Fibroblast of skin of right biceps (primary cell): ENCODE measurements at regions not wholly inside any gene's neighbourhood (a gene's known extent, or its start where the extent isn't known, plus 50 kb on each side); places are given as distances from the start of the nearest gene placed in this dataset.
A peak's percentile ranks its signal among the peaks of the same experiment; 100 is the strongest.

Experiments used
- DNase-seq: peaks from one replicate; pipeline ENCODE4 v3.0.0-alpha.2; 2013

- DNase-seq: no peak
Observed at GRCh38 chr9:89815061-89815902, 210.5 kb downstream of the GADD45G start.

GRCh38 chr9:89815903-89816573 lies 211.2 kb downstream of the GADD45G start:
- DNase-seq: peak; percentile 53

GRCh38 chr9:89817151-89817950 lies 212.5 kb downstream of the GADD45G start:
- peak; percentile 40 for DNase-seq

GRCh38 chr9:89820337-89820736 lies 215.5 kb downstream of the GADD45G start:
- no peak for DNase-seq

- DNase-seq: peak; percentile 59
Observed at GRCh38 chr9:89821081-89821480, 216.3 kb downstream of the GADD45G start.

GRCh38 chr9:89822996-89823395 lies 218.2 kb downstream of the GADD45G start:
- no peak for DNase-seq

GRCh38 chr9:89825669-89826068 lies 220.9 kb downstream of the GADD45G start:
- no peak for DNase-seq

GRCh38 chr9:89826186-89826585 lies 221.4 kb downstream of the GADD45G start:
- DNase-seq: no peak

- no peak for DNase-seq
Observed at GRCh38 chr9:89829346-89829745, 224.5 kb downstream of the GADD45G start.

GRCh38 chr9:89835666-89836065 lies 230.9 kb downstream of the GADD45G start:
- peak; percentile 10 for DNase-seq

GRCh38 chr9:89837162-89837933 lies 232.5 kb downstream of the GADD45G start:
- no peak for DNase-seq

- DNase-seq: no peak
Observed at GRCh38 chr9:89837934-89838310, 233.1 kb downstream of the GADD45G start.

GRCh38 chr9:89838621-89839020 lies 233.8 kb downstream of the GADD45G start:
- DNase-seq: no peak

- DNase-seq: no peak
Observed at GRCh38 chr9:89839449-89839848, 234.6 kb downstream of the GADD45G start.

- no peak for DNase-seq
Observed at GRCh38 chr9:89839952-89840351, 235.1 kb downstream of the GADD45G start.

- DNase-seq: no peak
Observed at GRCh38 chr9:89841456-89841855, 236.6 kb downstream of the GADD45G start.

GRCh38 chr9:89842267-89842768 lies 237.5 kb downstream of the GADD45G start:
- no peak for DNase-seq

- no peak for DNase-seq
Observed at GRCh38 chr9:89843074-89843473, 238.3 kb downstream of the GADD45G start.

- DNase-seq: no peak
Observed at GRCh38 chr9:89843591-89843990, 238.8 kb downstream of the GADD45G start.

GRCh38 chr9:89844075-89844474 lies 239.3 kb downstream of the GADD45G start:
- no peak for DNase-seq

- DNase-seq: no peak
Observed at GRCh38 chr9:89844535-89844934, 239.7 kb downstream of the GADD45G start.

- DNase-seq: no peak
Observed at GRCh38 chr9:89845321-89845720, 240.5 kb downstream of the GADD45G start.

GRCh38 chr9:89845862-89846261 lies 241.1 kb downstream of the GADD45G start:
- DNase-seq: no peak
